KMS-11 (cell line): ENCODE measurements at regions not wholly inside any gene's neighbourhood (a gene's known extent, or its start where the extent isn't known, plus 50 kb on each side); places are given as distances from the start of the nearest gene placed in this dataset.

Experiments
- H2AFZ ChIP-seq: fragments of 200-600 bp; sonication (generic); 2 replicates; pipeline ENCODE4 v1.6.1; 2016; ENCODE audit warnings: antibody characterized with exemption, mixed run types, low read depth
- H3K27ac ChIP-seq: fragments of 200-600 bp; sonication (generic); 2 replicates; pipeline ENCODE4 v1.6.1; 2016; ENCODE audit warnings: mild to moderate bottlenecking, mixed run types
- H3K27me3 ChIP-seq: fragments of 200-600 bp; sonication (generic); 2 replicates; pipeline ENCODE4 v1.6.1; 2017; ENCODE audit warnings: mild to moderate bottlenecking, low read depth, mixed run types, moderate library complexity; ENCODE audit not compliant: insufficient read depth
- H3K36me3 ChIP-seq: fragments of 200-600 bp; sonication (generic); 2 replicates; pipeline ENCODE4 v1.6.1; 2017; ENCODE audit warnings: mild to moderate bottlenecking, mixed run types; ENCODE audit not compliant: insufficient read depth
- H3K4me1 ChIP-seq: fragments of 200-600 bp; sonication (generic); 2 replicates; pipeline ENCODE4 v1.6.1; 2016; ENCODE audit warnings: mild to moderate bottlenecking, low read depth, mixed run types; ENCODE audit not compliant: poor library complexity, severe bottlenecking
- H3K4me2 ChIP-seq: fragments of 200-600 bp; sonication (generic); 2 replicates; pipeline ENCODE4 v1.7.0; 2016; ENCODE audit warnings: mild to moderate bottlenecking, mixed run types
- H3K4me3 ChIP-seq: fragments of 200-600 bp; sonication (generic); IDR thresholded peaks from 2 replicates; pipeline ENCODE4 v1.6.1; 2017; ENCODE audit warnings: low read depth, low read length, mixed read lengths; ENCODE audit not compliant: insufficient read depth
- H3K79me2 ChIP-seq: fragments of 200-600 bp; sonication (generic); 2 replicates; pipeline ENCODE4 v1.6.1; 2016; ENCODE audit warnings: low read depth, mixed run types; ENCODE audit not compliant: insufficient read depth
- H3K9ac ChIP-seq: fragments of 200-600 bp; sonication (generic); 2 replicates; pipeline ENCODE4 v1.6.1; 2016; ENCODE audit warnings: mild to moderate bottlenecking, mixed run types
- H4K20me1 ChIP-seq: fragments of 200-600 bp; sonication (generic); 2 replicates; pipeline ENCODE4 v1.6.1; 2016; ENCODE audit warnings: mild to moderate bottlenecking, mixed run types; ENCODE audit not compliant: insufficient read depth
- CTCF ChIP-seq: fragments of 200-600 bp; sonication (generic); conservative IDR thresholded peaks from 2 replicates; pipeline ENCODE4 v1.6.1; 2017; ENCODE audit warnings: low read depth, mild to moderate bottlenecking, antibody characterized with exemption, low read length, moderate library complexity, mixed read lengths

- Histone ChIP-seq H3K27me3 (no peaks in the 10 kb centered on the region), H3K4me2 (0 out of 2 replicates have a peak overlapping the region, but pooled peaks have one; percentile 7)
These were observed 114.8 kb upstream of the MAP9 start for GRCh38 chr4:155491336-155492120.

GRCh38 chr4:155489271-155489670 lies 112.5 kb upstream of the MAP9 start:
- Histone ChIP-seq H3K79me2 (no peaks in the 10 kb centered on the region), H4K20me1 (no peaks in the 10 kb centered on the region), H3K4me1 (peaks cover 8% of the 10 kb centered on the region), H2AFZ (no peak overlapping the region), H3K4me2 (no peak overlapping the region), H3K27ac (no peak overlapping the region), H3K27me3 (no peaks in the 10 kb centered on the region), H3K36me3 (no peaks in the 10 kb centered on the region), H3K9ac (no peak overlapping the region), H3K4me3 (no peak overlapping the region)
- no peak for TF ChIP-seq CTCF

More at GRCh38 chr4:155491336-155492120, 114.8 kb upstream of the MAP9 start:
- Histone ChIP-seq H3K27ac (no peak overlapping the region), H3K9ac (no peak overlapping the region), H3K4me1 (peaks cover 8% of the 10 kb centered on the region), H3K79me2 (no peaks in the 10 kb centered on the region), H3K4me3 (no peak overlapping the region), H2AFZ (no peak overlapping the region), H3K36me3 (no peaks in the 10 kb centered on the region), H4K20me1 (no peaks in the 10 kb centered on the region)
- TF ChIP-seq CTCF: no peak

GRCh38 chr4:155488691-155489090 lies 111.9 kb upstream of the MAP9 start:
- H3K36me3 ChIP-seq: no peaks in the 10 kb centered on the region
- H3K27ac ChIP-seq: no peak overlapping the region
- TF ChIP-seq CTCF: no peak
- no peak overlapping the region for H3K9ac ChIP-seq
- H2AFZ ChIP-seq: no peak overlapping the region
- H4K20me1 ChIP-seq: no peaks in the 10 kb centered on the region
- H3K79me2 ChIP-seq: no peaks in the 10 kb centered on the region
- H3K4me2 ChIP-seq: no peak overlapping the region
- H3K27me3 ChIP-seq: no peaks in the 10 kb centered on the region
- H3K4me3 ChIP-seq: no peak overlapping the region
- peaks cover 8% of the 10 kb centered on the region for H3K4me1 ChIP-seq

DNA sequence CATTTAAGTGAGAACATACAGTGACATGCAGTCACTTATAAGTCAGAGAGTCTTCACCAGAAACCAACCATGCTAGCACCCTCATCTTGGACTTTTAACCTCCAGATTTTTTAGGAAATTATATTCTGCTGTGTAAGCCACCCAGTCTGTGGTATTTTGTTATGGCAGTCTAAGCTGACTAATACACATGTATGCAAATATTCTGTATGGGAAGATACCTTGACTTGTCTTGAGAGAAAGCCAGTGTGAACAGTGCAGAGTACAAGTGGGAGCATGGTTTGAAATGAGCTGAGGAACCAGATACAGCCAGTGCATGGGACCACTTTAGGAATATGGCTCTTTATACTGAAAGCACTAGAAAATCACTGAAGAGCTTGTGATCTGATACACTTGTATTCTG lies 110.4 kb upstream of the MAP9 start:
- H3K27me3 ChIP-seq: no peaks in the 10 kb centered on the region
- no peaks in the 10 kb centered on the region for H4K20me1 ChIP-seq
- no peak overlapping the region for H3K4me2 ChIP-seq
- peaks cover 8% of the 10 kb centered on the region for H3K4me1 ChIP-seq
- H2AFZ ChIP-seq: no peak overlapping the region
- H3K27ac ChIP-seq: no peak overlapping the region
- H3K36me3 ChIP-seq: no peaks in the 10 kb centered on the region
- no peak overlapping the region for H3K4me3 ChIP-seq
- no peak overlapping the region for H3K9ac ChIP-seq
- TF ChIP-seq CTCF: no peak
- no peaks in the 10 kb centered on the region for H3K79me2 ChIP-seq
